ENCODE measurements at regions not wholly inside any gene's neighbourhood (a gene's known extent, or its start where the extent isn't known, plus 50 kb on each side); places are given as distances from the start of the nearest gene placed in this dataset.
A peak's percentile ranks its signal among the peaks of the same experiment; 100 is the strongest.

GRCh38 chr10:62639144-62639543 is 165.4 kb upstream of the ADO start:
- no peak for DNase-seq
- Histone ChIP-seq H3K4me3 (no peak overlapping the region), H3K4me1 (peaks cover 32 to 68% (median 51%) of the 10 kb centered on the region in 6 donors), H3K36me3 (no peaks in the 10 kb centered on the region), H3K27ac (peak overlapping the region in 3 of 8 donors; percentile 88 to 92 (median 90)), H3K9me3 (no peaks in the 10 kb centered on the region), H3K27me3 (replicated peaks in 1 of 7) (no peaks in the 10 kb centered on the region)
- 92 to 100% (median 96%) methylated on average over 2 of the region's 2 CpGs for WGBS, 5 donors
- intact Hi-C loops (cut with DNase I; ENCODE audit: low total_unique reads) = no loop called here
- TF ChIP-seq POLR2A (IDR thresholded peaks at IDR 0.05) (no peak), POLR2AphosphoS5 (IDR thresholded peaks at IDR 0.05) (no peak), CTCF (IDR thresholded peaks at IDR 0.05 in 8 of 11, conservative IDR thresholded peaks at IDR 0.05 in 3 of 11) (no peak)

DNA sequence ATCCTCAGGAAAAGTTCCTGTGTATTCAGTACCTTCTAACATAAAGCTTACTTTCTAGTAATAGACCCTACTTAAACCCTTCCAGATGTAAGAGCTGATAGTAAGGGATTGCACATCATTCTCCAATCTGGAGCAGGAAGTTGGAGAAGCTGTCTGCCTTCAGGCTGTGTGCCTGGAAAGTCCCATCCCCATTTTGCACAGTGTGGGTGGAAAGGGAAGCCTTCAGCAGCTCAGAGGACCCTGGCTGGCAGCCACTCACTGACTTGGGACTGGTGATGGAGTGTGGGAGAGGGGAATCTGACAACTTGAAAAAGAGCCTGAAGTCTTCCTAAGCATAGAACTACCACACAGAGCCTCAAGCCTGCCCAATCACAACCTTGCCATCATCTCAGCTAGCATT is 164.1 kb upstream of the ADO start:
- H3K27me3 ChIP-seq (replicated peaks in 1 of 7) = no peaks in the 10 kb centered on the region
- H3K9me3 ChIP-seq = no peaks in the 10 kb centered on the region
- H3K36me3 ChIP-seq = no peaks in the 10 kb centered on the region
- H3K4me1 ChIP-seq = peaks cover 27 to 55% (median 38%) of the 10 kb centered on the region in 6 donors
- no peak overlapping the region for H3K4me3 ChIP-seq
- intact Hi-C loops (cut with DNase I; ENCODE audit: low total_unique reads) = no loop called here
- no peak for DNase-seq
- H3K27ac ChIP-seq = peak overlapping the region in 1 of 8 donors; percentile 26
- TF ChIP-seq POLR2A (IDR thresholded peaks at IDR 0.05) (no peak), POLR2AphosphoS5 (IDR thresholded peaks at IDR 0.05) (no peak), CTCF (IDR thresholded peaks at IDR 0.05 in 8 of 11, conservative IDR thresholded peaks at IDR 0.05 in 3 of 11) (no peak)

DNA sequence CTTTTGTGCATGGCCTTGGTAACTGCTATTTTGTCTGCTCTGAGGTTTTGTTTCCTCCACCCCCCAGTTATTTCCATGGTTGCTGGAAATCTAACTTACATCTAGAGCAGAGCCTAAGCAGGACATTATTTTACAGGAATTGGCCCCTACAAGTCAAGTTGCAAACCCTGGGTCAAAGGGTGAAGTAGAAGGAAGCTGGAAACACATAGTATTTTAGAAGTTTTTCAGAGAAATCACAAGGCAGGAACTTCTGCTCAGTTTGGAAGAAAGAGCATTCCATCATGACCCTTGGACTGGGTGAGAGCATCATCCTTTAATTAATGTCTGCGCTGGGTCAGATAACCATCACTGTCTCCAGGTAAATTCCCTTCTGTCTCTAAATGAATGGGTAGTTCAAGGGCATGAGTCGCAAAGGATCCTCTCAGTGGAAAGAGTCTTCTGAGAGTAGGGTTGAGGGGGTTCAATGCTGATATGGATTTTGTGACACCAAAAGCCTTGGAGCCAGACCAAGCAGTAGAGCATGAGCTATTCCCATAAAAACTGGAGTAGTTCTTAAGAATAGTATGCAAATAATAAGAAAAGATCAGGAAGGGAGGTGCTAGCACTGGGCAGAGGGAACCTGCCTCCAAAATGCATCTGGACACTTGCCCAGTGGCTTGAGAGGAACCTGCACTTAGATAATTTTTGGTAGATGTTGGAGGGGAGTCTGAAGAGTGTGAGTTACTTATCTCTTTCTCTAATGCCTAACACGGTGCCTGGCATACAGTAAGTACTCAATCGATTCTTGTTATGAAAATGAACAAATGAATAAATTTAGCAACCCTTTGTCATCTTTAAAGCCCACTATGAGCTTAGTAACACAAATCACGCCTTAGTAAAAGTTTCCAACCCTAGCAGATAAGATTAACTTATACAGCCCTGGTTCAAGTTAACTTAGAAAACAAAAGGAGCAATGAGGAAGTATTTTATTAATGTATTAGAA is 160.6 kb upstream of the ADO start:
- Histone ChIP-seq H3K36me3 (no peaks in the 10 kb centered on the region), H3K9me3 (no peaks in the 10 kb centered on the region), H3K27ac (no peak overlapping the region), H3K27me3 (replicated peaks in 1 of 7) (no peaks in the 10 kb centered on the region), H3K4me3 (no peak overlapping the region), H3K4me1 (peaks cover 0 to 33% (median 17%) of the 10 kb centered on the region in 6 donors)
- no peak for TF ChIP-seq POLR2AphosphoS5 (IDR thresholded peaks at IDR 0.05)
- no peak for TF ChIP-seq CTCF (IDR thresholded peaks at IDR 0.05 in 8 of 11, conservative IDR thresholded peaks at IDR 0.05 in 3 of 11)
- TF ChIP-seq POLR2A (IDR thresholded peaks at IDR 0.05) = no peak
- WGBS, 5 donors = 82 to 93% (median 88%) methylated on average over 5 of the region's 5 CpGs
- no peak for DNase-seq
- intact Hi-C loops (cut with DNase I; ENCODE audit: low total_unique reads) = no loop called here

DNA sequence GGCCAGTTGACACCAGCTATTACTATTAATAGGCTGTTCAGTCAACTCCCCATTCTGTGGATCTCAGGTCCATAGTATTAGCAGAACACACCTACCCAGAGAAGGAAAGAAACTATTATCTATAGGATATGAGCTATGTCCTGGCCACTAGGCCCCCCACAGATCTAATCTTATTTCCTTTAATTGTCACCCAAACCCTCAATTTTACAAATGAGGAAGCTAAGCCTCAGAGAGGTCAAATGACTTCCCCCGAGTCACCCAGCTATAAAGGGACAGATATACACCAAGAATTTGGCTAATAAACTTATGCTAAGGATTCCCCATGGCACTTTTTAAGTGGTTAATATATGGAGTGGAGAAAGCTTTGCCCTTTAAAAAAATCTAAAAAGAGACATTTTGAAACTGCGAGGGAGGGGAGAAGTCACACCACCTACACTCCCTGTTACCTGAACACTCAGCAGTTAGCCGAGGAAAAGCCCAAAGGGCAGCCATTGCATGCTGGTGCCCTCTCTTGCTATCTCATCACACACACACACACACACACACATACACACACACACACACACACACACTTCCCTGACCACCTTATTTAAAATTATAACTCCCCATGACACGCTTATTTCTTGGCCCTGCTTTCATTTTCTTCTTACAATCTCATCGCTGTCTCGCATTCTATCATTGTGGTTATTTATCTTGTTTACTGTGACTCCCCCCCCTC is 157.0 kb upstream of the ADO start:
- no peak for DNase-seq
- Histone ChIP-seq H3K27me3 (replicated peaks in 1 of 7) (no peaks in the 10 kb centered on the region), H3K4me1 (peaks cover 0 to 16% (median 9%) of the 10 kb centered on the region in 6 donors), H3K36me3 (no peaks in the 10 kb centered on the region), H3K27ac (no peak overlapping the region), H3K9me3 (no peaks in the 10 kb centered on the region), H3K4me3 (no peak overlapping the region)
- TF ChIP-seq POLR2AphosphoS5 (IDR thresholded peaks at IDR 0.05) (no peak), POLR2A (IDR thresholded peaks at IDR 0.05) (no peak), CTCF (IDR thresholded peaks at IDR 0.05 in 8 of 11, conservative IDR thresholded peaks at IDR 0.05 in 3 of 11) (no peak)
- 63 to 67% (median 65%) methylated on average over 6 of the region's 6 CpGs for WGBS, 5 donors
- intact Hi-C loops (cut with DNase I; ENCODE audit: low total_unique reads) = no loop called here

All from spleen (tissue), 11 donors.